Stimulated activated CD8-positive, alpha-beta memory T cell treated with anti-CD3 and anti-CD28 coated beads, Interleukin-7, amount 100 ng/mL, for 24 hours (primary cell): ENCODE measurements at regions not wholly inside any gene's neighbourhood (a gene's known extent, or its start where the extent isn't known, plus 50 kb on each side); places are given as distances from the start of the nearest gene placed in this dataset.

Experiments used
- DNase-seq: peaks from one replicate; pipeline ENCODE4 v3.0.0-alpha.2; 2020; ENCODE audit warnings: low read depth

DNA sequence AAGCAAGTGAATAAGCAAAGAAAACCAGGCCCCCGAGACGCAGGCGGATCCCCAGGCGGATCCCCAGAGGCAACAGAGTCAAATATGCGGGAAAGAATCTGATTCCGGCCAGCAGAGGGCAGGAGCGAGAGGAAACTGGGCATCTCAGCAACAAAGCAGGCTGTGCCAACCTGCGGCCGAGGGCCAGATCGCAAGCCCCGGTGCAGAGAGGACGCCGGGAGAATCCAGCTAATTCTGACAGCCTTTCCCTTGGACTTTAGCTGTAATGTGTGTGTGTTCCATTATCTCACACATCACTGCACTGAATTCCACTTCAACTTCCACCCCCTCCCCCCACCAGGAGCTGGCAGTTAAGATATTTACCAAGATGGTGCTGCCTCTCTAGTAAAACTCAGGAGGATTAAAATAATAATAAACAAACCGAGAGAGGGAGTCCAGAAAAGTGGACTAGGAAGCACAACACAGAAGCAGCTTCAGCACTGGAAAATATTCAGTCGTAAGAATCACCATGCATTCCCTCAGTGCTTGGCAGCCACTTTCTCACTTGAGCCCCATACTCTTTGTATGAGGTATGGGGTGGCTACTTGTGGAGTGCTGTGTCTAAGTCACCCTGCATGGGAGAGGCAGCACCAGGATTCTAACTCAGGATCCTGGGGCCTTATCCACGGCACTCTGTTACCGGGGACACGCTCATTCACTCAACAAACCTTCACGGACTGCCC is 66.2 kb upstream of the SNX9 start:
- peak; percentile 56 for DNase-seq

DNA sequence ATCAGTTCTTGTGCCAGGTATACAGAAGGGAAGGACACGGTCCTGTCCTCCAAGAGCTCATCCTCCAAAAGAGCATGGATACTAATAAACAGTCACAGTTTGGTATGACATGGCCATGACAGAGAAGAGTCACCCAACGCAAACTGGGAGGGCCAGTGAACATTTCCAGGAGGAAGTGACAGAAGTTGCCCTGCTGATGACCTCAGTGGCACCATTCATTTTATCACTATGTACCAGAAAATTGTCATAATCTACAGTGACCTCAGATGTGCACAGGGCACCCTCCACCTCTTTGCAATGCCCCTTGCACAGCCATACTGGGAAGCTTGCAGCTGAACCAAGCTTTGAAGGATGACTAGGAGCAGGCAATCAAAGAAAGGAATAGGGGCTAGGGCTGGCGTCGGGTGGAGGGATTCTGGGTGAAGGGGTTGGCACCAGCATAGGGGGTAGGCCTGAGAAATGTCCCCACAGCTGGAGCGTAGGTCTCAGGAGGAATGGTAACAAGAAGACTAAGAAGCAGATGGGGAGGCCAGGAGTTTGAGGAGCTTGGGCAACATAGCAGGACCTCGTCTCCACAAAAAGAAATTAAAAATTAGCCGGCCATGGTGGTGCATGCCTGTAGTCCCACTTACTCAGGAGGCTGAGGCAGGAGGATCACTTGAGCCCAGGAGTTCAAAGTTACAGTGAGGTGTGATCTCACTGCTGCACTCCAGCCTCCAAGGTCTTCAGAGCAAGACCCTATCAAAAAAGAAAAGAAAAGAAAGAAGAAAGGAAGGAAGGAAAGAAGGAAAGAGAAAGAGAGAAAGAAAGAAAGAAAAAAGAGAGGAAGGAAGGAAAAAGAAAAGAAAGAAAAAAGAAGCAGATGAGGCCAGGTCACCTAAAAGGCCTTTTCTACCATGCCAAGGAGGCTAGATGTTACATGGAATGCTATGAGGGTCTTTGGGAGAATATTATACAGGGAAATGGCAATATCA is 65.3 kb upstream of the SNX9 start:
- DNase-seq, result no peak

DNA sequence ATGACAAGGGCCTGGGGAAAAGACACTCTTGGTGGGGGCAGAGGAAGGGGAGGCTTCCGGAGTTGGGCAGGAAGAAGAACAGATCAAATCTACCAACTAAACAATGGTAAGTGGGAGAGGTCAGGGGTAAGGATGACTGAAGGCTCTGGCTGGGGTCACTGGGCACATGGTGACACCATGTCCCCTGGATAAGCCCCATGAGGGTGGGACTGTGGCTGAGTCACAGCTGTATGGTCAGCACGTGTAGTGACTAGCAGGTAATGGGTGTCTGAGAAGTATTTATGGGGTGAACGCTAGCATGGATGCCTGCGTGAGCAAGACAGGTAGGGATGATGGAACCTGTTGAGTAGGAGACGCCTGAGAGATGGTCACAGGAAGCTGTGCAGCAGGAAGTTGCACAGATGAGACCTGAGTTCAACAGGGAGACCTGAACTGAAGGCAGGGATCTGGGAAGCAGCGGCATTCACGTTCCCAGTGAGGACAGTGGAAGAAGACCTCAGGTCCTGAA is 64.5 kb upstream of the SNX9 start:
- DNase-seq, result no peak

DNA sequence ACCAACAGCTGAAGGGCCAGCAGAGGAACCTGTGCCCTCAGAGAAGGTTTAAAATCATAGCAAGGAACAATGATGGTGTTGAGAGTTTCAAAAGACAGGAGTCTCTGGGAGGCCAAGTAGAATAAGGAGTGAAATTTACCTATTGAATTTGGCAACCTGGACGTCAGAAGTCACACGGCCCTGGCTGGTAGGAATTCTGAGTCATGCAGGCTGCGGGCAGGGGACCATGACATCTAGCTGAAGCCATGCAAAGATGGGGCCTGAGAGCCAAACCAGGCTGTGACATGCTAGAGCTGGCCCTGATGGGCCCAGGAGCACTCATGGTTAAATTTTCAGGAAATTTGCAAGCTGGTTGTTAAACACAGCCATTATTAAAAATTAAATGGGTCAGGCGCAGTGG is 64.0 kb upstream of the SNX9 start:
- DNase-seq, result no peak

DNA sequence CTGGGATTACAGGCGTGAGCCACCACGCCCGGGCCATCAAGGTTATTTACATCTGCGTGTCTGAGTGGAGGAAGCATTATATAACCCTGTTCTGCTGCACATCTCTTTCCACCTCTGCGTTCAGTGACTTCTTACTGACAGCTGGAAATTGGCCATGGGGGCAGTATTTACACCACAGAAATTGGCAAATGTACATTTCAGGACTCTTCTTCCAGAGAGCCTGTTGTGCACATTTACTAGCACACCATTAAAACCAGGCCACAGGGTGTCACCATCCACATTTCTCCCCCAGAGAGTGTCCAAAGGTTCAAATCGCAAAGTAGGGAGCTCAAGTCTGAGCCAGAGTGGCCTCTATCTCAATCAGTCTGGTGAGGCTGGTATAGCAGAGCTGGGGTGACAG is 62.9 kb upstream of the SNX9 start:
- no peak for DNase-seq

DNA sequence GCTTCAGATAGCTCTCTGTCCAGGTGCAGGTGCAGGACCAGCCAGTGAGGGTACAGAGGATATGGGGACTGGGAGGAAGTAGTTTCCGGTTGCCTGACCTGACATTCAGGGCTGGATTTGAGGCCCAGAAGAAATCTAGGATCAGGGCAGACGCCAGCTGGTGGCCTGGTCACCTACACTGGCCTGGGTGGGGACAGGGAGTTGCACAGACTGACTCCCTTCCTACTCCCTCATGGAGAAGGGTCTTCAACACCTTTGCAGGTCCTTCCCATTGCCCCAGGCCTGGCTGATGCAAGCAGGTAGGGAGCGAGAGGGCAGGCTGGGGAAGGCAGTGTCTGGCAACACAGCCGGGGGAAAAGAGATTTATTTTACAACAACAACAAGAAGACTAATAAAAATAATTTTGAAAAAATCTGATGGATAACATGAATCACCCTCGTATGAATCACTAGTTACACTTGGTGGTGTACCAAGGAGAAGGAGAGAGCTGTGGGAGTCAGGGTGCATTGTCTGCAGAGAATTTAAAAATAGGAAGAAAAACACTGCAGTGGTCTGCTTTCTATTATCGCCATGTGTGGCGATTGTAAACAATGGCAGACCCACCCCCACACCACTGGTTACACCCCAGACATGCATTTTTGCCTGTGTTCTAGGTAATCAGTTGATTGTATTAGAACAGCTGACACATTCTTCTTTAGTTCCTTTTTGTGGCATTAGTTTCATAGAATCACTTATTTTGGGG is 62.3 kb upstream of the SNX9 start:
- no peak for DNase-seq

DNA sequence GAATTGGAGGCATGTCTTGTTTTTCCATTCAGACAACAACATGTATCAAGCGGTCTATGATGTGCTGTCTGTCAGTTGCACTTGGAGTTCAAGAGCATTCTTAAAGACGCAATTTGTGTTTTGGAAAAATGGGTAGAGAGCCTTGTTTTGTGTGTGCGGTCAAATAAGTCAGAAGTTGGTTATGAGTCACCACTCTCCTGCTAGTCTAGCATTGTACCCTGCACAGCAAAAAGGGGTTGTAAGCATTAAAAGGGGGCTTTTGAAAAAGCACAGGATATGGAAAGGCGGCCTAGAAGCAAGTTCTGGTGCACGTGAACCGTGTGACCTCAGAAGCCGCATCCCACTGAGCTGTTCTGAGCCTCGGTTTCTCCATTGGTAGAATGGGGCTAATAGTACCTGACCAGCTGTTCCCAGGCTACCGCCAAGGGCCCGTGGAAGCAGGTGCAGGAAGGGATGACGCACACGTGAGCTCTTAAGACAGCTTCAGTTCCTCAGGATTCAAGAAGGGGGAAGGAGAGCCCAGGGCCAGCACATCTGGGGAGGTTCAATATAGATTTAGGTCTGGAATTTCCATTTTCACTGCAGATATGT is 61.6 kb upstream of the SNX9 start:
- DNase-seq, result no peak

DNA sequence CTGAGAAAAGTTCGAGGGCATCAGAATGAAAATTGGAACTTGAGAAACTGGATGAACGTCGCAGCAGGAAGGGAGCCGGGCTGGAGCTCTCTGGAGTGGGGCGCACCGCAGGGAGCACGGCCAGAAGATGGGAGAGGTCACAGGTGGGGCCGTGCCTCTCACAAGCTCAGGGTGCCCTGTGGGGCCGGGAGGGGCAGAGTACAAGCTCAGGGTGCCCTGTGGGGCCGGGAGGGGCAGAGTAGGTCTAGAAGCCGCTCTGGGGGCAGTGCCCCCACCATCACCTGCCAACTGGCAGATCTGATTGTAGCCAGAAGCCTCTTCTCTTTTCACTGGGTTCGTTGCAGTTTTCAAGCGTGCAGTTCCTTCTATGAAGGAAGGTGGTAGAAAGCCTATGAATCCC is 61.1 kb upstream of the SNX9 start:
- DNase-seq, result no peak

DNA sequence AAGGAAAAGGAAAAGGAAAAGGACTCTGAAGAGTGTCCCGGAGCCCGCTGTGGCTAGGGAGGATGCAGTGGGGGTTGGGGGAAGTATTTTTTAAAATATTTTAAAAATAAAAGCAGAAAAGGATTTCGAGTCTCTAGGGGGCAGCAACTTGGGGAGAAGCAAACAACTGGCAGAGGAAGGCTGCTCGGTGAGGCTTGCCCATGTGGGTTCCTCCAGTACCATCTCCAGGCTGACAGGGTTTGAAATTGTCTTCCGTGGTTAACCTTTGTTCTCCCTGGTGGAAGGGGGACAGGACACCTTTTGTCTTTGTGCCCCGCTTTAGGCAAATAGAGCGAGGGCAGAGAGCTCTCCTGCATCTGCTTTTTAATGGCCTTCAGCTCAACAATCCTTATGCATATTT is 60.4 kb upstream of the SNX9 start:
- DNase-seq, result no peak

DNA sequence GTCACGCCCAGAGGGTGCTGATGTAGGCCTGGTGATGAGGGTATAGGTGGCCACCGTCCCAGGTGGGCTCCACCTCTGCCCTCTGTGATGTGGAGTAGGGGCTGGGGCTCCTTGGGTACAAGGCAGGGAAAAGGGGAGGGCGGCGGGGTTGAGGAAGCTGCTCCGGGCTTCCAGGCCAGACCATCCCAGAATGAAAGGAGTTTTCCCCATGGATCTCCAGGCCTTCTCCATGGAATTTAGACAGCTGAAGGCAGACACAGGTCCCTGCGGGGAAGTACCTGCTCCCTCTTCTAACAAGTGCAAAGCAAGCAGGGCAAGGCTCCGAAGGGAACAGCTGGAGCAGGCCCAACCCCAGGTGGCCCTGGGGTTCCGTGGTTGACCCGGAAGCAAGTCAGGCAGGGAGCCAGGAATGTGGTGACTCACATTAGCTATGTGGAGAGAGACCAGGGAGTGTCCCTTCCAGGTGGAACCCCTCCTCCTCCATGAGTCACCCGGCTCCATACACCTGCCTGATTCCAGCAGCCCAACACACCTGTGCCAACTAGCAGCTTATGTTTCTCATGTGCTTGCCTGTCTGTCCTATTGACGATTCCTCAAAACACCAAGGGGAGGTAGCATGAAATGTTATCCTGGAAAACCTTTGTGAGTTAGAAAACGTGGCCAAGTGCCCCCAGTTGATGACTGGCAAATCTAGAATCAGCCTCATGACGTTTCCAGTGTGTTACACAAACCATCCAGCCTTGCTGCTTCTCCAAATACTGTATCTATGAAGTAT is 59.7 kb upstream of the SNX9 start:
- no peak for DNase-seq

DNA sequence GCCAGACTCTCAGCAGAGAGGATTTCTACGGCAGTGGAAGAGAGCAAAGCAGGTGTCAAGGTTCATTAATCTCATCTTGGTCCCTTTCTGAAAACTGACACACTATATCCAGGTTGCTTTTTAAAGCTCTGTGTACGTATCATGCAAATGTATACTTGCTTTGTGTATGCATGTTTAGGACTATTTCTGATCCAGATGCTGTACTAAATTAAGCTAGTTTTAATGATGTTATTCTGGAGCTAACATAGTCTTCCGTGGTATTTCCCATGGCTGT is 59.2 kb upstream of the SNX9 start:
- DNase-seq, result no peak

DNA sequence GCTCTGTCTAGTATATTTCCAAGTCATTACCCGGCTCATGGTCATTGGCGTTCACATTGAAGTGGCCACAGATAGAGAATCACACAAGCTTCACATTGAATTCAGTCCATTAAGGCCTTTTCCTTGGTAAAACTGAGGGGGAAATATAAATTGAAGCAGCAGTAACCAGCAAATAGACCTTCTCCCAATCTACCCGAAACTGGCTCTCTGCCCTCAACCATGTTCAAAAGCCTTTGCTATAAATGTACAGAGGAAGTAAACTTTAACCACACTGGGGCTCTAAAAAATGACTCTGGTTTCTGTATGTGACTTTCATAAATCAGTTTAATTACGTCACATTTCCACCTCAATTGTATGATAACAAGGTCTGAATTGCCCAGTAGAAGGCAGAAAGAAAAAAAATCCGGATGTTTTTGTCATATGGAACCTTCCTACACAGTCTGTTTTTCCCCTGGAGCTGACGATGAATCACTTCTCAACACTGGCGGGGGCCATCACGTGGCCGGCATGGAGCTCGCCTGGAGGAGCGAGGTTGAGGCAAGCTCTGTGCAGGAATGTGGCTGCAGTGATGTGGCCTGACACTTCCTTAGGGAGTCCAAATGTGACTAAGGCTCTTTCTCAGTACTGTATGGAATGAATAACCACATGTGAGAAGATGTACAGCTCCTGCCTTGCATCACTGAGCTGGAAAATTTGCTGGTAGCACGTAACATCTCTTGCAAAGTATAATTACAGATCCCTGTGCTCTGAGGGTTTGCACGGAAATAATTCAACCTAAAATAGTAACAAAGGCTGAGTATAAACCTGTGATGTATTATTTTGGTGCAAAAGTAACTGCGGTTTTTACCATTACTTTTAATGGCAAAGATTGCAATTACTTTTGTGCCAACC is 58.6 kb upstream of the SNX9 start:
- DNase-seq, result peak; percentile 61

DNA sequence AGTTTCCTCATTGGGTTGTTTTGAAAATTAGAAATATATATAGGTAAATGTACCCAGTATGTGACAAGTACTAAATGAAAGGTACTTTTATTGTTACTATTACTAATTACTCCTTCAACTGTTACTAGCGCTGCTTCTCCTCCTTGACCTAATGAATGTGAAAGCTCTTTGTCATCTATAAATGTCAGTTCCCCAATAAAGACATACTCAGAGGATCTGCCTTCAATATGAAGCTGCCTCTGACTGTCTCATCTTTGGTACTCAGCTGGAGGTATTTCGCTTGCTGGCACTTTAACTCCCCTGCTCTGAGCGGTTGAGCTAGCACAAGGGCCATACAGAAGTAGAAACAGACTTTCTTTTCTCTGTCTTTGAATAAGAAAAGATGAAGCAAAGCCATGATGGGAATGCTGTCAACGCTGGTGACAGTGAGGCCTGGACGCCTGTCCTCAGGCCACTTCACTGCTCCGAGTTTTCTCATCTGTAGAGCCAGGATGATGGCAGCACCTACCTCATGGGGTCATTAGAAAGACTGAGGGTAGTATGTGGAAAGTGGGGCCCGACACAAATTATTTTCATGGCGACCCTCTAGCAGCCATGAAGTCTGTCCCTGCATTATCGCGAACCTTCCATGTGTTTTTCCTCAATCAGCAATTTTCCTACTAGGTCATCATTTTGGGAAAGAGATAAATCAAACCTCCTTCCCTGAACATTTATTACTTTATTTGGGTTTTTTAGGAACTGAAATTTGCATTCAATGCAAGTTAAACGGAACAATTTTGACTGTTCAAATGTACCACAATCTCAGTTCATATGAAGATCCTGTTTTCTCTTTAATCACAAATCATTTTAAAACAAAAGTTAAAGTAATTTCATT is 55.9 kb upstream of the SNX9 start:
- no peak for DNase-seq

DNA sequence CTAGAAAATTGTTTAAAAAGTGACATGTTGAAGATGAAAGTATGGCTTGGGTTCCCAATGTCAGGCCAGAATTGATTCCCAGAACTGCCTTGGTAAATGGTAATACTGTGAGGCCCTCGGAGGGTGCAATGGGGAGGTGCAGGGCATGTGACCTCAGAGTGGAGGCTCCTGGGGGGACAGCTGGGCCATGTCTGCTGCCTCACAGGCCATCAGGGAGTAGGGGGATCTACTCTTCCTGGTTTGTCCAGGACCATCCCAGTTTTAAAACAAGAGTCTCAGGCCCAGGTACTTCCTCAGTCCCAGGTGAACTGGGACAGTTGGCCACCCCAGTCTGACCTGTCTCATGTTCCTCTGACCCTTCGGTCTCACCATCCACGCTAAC is 55.3 kb upstream of the SNX9 start:
- no peak for DNase-seq

DNA sequence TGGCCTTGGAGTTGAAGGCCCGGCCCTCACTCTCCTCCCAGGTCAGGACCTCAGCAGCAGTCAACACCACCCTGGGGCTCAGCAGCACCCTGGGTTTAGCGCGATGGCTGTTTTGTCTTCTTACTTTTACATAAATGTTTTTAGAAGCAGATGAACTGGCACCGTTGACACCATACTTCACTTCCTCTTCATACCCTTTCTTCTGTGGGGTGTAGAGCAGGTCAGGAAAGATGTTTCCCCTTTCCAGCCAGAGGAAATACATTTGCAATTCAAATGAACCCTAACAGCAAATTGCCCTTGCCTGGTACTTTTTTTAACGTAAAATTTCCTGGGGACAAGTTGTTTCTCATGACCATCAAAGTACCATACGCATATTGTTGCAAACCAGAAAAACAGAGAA is 54.7 kb upstream of the SNX9 start:
- DNase-seq, result no peak

DNA sequence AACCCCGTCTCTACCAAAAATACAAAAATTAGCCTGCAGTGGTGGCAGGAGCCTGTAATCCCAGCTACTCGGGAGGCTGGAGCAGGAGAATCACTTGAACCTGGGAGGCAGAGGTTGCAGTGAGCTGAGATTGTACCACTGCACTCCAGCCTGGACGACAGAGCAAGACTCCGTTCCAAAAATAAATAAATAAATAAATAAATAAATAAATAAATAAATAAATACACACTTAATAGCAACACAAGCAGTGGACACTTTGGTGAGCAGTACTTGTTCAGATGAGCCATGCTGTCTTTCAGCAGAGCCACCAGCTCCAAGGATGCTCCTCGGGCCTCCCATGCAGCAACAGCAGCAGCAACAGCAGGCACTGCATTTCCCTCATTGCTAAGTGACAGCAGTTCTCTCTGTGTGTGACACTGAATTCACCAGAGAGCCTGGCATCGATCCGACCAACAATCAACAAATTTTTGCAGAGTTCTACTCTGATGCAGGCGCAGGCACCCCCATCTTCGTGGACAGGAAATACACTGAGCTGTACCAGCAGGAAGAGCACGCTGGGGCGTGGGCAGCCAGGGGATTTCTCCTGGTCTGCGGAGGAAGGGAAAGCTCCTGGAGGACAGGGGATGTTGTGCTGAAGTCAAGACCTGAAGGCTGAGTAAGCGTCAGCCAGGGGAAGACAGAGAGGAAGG is 54.0 kb upstream of the SNX9 start:
- DNase-seq, result no peak

DNA sequence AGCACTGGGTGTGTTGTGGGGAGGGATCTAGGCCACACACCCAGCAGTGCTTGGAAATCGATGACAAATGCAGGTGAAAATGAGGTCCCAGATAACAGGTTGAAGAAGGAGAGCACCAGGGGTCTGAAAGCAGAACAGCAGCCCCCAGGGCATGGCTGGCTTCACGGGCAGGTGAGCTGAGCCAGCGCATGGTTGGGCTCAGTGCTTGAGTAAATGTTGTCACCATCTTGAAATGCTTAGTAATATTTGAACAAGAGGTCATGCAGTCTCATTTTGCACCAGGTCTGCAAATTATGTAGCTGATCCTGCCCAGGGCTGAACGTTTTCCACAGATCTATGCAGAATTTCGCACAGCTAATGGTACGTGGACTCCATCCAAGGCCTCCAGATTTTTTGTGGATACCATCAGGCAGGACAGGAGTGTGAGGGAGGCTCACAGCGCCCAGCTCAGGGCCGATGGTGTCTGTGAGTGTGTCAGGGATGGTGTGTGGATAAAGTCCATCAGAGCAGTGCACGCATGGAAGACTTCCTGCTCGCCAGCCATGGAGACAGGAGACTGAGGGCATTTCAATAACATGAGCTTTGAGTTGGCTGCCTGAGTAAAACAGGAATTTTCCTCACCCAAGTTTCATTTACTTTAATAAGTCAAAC is 53.1 kb upstream of the SNX9 start:
- no peak for DNase-seq

DNA sequence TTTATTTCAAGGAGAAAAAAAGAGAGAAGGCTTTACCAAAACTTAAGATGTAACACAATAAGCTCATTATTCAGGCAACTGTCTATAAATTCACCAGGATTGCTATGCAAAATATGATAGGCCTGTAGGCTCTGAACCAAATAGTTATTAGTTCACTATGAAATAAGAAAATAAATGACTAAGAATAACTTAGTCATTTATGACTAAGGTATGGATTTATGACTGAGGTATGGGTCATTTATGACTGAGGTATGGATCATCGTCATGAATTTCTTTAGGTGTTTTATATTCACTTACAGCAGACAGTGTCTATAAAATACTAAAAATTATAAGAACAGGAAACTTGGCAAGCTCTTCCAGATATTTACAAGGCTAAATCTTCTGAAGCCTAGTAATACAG is 52.1 kb upstream of the SNX9 start:
- no peak for DNase-seq
